BJ (cell line): ENCODE measurements at regions not wholly inside any gene's neighbourhood (a gene's known extent, or its start where the extent isn't known, plus 50 kb on each side); places are given as distances from the start of the nearest gene placed in this dataset.
"Not testable (repeated sequence)": the region's sequence is repeated elsewhere in the genome, so short reads cannot be mapped to it uniquely, and the experiment has no call there.

Source experiments
- CTCF ChIA-PET: fragments of 350-600 bp; formaldehyde crosslinking; extraction: SDS; loops from one replicate; lab custom pipeline; 2021; ENCODE audit warnings: antibody characterized with exemption, inconsistent platforms; lab: Yijun Ruan, JAX
- POLR2A ChIA-PET: fragments of 300-600 bp; sonication (Branson Sonifier 250); formaldehyde crosslinking; extraction: SDS; loops from one replicate; lab custom pipeline; 2021; ENCODE audit warnings: antibody characterized with exemption; lab: Charles Lee
- DNase-seq: peaks from one replicate; pipeline ENCODE4 v3.0.0-alpha.2; 2011; ENCODE audit warnings: low read depth
- H3K27me3 ChIP-seq: 2 replicates; pipeline ENCODE4 v1.6.0; 2011; ENCODE audit warnings: low read length; ENCODE audit not compliant: control insufficient read depth, insufficient read depth
- H3K36me3 ChIP-seq: 2 replicates; pipeline ENCODE4 v1.5.1; 2011; ENCODE audit warnings: low read length; ENCODE audit not compliant: control insufficient read depth, insufficient read depth
- H3K4me3 ChIP-seq: 2 replicates; pipeline ENCODE4 v1.5.1; 2011; ENCODE audit warnings: low read depth, mild to moderate bottlenecking, control low read depth, low read length
- TF ChIP-seq, protein P1 (sequence below): IDR thresholded peaks from 2 replicates; pipeline ENCODE4 v1.5.1; 2011; ENCODE audit warnings: low read depth, mild to moderate bottlenecking, control low read depth, inconsistent platforms, low read length, moderate library complexity; ENCODE audit not compliant: insufficient read depth

DNA sequence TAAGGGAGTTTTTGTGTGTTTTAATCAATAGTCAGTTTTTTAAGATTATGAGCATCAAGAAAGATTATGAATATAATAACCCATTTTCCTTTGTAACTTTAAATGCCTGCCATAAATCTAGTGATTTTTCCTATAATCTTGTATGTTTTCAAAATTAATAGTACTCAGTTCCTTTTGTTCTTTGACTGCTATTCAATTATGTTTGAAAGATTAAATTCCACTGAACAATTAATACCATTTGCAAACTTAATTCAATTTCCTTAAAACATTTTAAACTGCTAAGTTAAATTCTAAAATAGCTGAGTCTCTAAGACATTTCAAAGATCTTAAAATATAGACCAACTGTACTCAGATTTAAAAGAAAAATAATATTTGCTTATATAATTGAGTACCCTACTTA lies 1173.9 kb upstream of the TMEFF2 start:
- no peak overlapping the region for H3K4me3 ChIP-seq
- CTCF ChIA-PET = no interaction called here
- POLR2A ChIA-PET = no interaction called here
- no peaks in the 10 kb centered on the region for H3K27me3 ChIP-seq
- DNase-seq = no peak
- TF ChIP-seq, protein P1, sequence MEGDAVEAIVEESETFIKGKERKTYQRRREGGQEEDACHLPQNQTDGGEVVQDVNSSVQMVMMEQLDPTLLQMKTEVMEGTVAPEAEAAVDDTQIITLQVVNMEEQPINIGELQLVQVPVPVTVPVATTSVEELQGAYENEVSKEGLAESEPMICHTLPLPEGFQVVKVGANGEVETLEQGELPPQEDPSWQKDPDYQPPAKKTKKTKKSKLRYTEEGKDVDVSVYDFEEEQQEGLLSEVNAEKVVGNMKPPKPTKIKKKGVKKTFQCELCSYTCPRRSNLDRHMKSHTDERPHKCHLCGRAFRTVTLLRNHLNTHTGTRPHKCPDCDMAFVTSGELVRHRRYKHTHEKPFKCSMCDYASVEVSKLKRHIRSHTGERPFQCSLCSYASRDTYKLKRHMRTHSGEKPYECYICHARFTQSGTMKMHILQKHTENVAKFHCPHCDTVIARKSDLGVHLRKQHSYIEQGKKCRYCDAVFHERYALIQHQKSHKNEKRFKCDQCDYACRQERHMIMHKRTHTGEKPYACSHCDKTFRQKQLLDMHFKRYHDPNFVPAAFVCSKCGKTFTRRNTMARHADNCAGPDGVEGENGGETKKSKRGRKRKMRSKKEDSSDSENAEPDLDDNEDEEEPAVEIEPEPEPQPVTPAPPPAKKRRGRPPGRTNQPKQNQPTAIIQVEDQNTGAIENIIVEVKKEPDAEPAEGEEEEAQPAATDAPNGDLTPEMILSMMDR = no peak
- no peaks in the 10 kb centered on the region for H3K36me3 ChIP-seq

DNA sequence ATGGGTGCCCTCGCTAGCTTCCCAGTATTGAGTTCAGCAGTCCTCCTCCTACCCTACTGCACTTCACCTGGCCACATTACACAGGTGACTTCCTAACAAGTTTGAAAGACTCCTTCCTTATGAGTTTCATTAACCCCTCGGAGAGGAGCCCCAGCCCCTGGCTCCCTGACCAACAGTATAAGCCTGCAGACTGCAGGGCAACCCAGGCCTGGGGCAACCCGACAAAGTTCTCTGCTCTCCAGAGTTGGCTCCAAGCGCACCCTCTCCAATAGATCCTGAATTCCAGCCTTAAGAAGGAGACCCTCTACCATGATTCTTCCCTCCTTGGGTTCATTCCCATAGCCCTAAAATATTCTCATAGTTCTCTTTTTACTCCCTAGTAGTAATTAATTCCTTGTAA lies 1162.8 kb upstream of the TMEFF2 start:
- CTCF ChIA-PET = no interaction called here
- H3K27me3 ChIP-seq = no peaks in the 10 kb centered on the region; the same call in 1 of the 2 replicates
- POLR2A ChIA-PET = no interaction called here
- H3K4me3 ChIP-seq = no peak overlapping the region
- no peaks in the 10 kb centered on the region for H3K36me3 ChIP-seq
- TF ChIP-seq, protein P1 = no peak
- DNase-seq = no peak

GRCh38 chr2:193352665-193353242 lies 1158.0 kb upstream of the TMEFF2 start:
- H3K36me3 ChIP-seq, POLR2A ChIA-PET, H3K27me3 ChIP-seq, H3K4me3 ChIP-seq, CTCF ChIA-PET, DNase-seq: not testable (repeated sequence)

DNA sequence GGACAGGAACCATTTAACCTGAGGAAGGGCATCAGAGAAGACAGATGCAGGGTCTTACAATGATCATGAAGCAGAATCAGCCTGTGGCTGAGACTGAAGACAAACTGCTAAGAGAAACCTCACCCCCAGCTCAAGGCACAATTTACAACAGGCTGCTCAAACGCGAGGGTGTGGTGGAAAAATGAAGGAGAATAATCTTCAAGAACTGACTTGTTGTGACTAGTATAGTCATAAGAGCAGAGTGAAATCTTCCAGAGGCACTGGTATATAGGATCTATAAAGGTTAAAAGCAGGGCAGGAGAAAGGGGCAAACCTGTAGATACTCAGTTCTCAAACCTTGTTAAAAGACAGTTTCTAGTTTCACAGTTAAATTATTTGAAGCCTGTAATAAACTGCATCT lies 1155.8 kb upstream of the TMEFF2 start:
- ChIA-PET POLR2A (no interaction called here), CTCF (no interaction called here)
- TF ChIP-seq, protein P1 = no peak

DNA sequence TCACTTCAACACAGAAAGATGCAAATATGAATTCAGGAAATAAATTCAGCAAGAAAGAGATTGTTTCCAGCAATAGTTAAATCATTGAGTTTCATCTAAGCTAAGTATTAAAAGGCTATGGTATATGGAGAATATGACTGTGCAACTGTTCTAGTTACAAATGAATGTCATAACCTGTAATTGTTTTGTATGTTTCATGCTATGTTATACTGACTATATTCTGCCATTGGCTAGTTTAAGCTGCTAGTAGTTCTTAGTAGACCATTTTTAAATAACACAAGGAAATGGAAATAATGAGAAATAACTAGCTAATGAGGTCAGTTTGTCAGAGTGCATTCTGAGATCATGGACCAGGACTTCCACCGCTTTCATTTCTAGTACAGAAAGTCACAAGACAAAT lies 1154.9 kb upstream of the TMEFF2 start:
- CTCF ChIA-PET = no interaction called here
- Histone ChIP-seq H3K4me3 (no peak overlapping the region), H3K27me3 (no peaks in the 10 kb centered on the region), H3K36me3 (no peaks in the 10 kb centered on the region)
- no peak for DNase-seq
- TF ChIP-seq, protein P1 = no peak
- POLR2A ChIA-PET = no interaction called here

More for the DNA sequence above, 1155.8 kb upstream of the TMEFF2 start:
- no peaks in the 10 kb centered on the region for H3K36me3 ChIP-seq
- no peak overlapping the region for H3K4me3 ChIP-seq
- no peaks in the 10 kb centered on the region for H3K27me3 ChIP-seq
- DNase-seq = no peak

GRCh38 chr2:193348055-193348454 lies 1153.3 kb upstream of the TMEFF2 start:
- Histone ChIP-seq H3K4me3 (no peak overlapping the region), H3K27me3 (no peaks in the 10 kb centered on the region), H3K36me3 (no peaks in the 10 kb centered on the region)
- TF ChIP-seq, protein P1 = no peak
- POLR2A ChIA-PET = no interaction called here
- CTCF ChIA-PET = no interaction called here
- DNase-seq = no peak
